ENCODE measurements at regions not wholly inside any gene's neighbourhood (a gene's known extent, or its start where the extent isn't known, plus 50 kb on each side); places are given as distances from the start of the nearest gene placed in this dataset.
"Not testable (repeated sequence)": the region's sequence is repeated elsewhere in the genome, so short reads cannot be mapped to it uniquely, and the experiment has no call there.

DNA sequence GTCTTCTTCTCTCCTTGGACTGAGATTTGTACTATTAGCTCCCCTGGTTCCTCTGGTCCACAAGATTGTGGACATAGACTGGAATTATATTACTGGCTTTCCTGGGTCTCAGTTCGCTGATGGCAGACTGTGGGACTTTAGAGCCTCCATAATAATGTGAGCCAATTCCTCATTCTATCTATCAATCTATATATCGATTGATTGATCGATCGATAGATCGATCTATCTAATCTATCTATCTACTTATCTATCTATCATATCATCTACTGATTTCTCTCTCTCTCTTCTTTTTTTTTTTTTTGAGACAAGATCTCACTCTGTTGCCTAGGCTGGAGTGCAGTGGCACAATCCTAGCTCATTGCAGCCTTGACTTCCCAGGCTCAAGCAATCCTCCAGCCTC lies 51.5 kb upstream of the DDR1 start:
- FAIRE-seq, result no peak

DNA sequence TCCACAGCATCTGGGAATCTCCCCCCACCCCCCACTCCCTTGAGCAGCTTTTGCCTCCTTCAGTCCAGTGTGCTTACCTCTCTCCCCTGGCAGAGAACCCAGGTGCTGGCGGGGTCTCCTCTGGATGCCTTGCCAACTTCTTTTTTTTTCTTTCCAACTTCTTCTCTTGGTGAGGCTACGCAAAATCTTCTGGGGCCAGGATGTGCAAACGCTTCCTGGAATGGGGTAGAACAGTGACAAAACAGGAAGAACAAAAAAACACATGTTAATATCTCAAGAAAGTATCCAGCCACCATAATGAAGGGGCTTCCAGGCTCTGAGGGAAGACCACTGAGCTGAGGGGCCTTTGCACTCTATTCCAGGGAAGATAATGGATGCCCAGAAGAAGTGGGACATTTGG lies 53.9 kb upstream of the DDR1 start:
- DNase-seq (ENCODE audit: insufficient read length, low spot score) (no peak), FAIRE-seq (no peak)

More for the DNA sequence above, 51.5 kb upstream of the DDR1 start:
- no peak for DNase-seq (ENCODE audit: insufficient read length, low spot score)

- FAIRE-seq, result no peak
- no peak for DNase-seq (ENCODE audit: insufficient read length, low spot score)
Observed at GRCh38 chr6:30829639-30830255, 54.6 kb upstream of the DDR1 start.

DNA sequence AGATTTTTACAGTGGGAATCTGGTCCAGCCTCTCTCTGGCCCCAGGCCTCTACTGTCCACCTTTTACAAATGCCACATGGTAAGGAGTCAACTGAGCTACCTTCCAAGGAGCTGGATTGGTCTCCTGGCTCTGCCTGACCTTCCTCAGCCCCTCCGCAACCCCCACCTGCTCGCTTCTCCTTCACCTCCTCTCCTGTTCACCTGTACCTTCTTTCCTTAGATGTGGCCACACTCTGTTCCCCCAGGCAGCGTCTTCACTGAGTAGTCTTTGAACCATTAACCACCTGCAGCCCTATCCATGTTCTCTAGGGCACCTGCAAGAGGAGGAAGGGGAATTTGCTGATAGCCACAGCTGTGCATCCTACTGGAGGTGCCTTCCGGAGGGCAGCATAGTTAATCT lies 55.3 kb upstream of the DDR1 start:
- no peak for FAIRE-seq

GRCh38 chr6:30828027-30828962 lies 56.0 kb upstream of the DDR1 start:
- peak; percentile 51 for FAIRE-seq
- peak; percentile 87 for DNase-seq (ENCODE audit: insufficient read length, low spot score)

More for the DNA sequence above, 55.3 kb upstream of the DDR1 start:
- DNase-seq (ENCODE audit: insufficient read length, low spot score), result no peak

GRCh38 chr6:30826961-30827342 lies 57.4 kb upstream of the DDR1 start:
- FAIRE-seq, result no peak
- no peak for DNase-seq (ENCODE audit: insufficient read length, low spot score)

- DNase-seq (ENCODE audit: insufficient read length, low spot score) (no peak), FAIRE-seq (no peak)
Observed at GRCh38 chr6:30824698-30825097, 59.6 kb upstream of the DDR1 start.

DNA sequence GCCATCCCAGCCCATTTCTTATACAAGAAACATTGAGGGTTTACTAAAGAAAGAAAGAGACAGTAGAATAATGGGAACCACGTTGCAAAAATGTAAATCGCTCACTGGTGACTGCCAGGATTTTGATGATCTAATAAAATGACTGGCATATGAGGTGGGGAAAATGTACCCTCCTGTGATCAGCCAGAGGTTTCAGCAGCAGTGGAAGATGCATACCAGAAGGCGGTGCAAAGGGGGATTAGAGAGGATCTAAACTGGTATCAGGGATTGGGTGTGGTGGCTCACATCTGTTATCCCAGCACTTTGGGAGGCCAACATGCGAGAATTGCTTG lies 60.8 kb upstream of the DDR1 start:
- DNase-seq (ENCODE audit: insufficient read length, low spot score) (no peak), FAIRE-seq (no peak)

- FAIRE-seq, result no peak
Observed at GRCh38 chr6:30821862-30822784, 62.2 kb upstream of the DDR1 start.

GRCh38 chr6:30820193-30820592 lies 64.1 kb upstream of the DDR1 start:
- DNase-seq (ENCODE audit: insufficient read length, low spot score) (peak; percentile 63), FAIRE-seq (no peak)

More at GRCh38 chr6:30821862-30822784, 62.2 kb upstream of the DDR1 start:
- DNase-seq (ENCODE audit: insufficient read length, low spot score), result no peak

DNA sequence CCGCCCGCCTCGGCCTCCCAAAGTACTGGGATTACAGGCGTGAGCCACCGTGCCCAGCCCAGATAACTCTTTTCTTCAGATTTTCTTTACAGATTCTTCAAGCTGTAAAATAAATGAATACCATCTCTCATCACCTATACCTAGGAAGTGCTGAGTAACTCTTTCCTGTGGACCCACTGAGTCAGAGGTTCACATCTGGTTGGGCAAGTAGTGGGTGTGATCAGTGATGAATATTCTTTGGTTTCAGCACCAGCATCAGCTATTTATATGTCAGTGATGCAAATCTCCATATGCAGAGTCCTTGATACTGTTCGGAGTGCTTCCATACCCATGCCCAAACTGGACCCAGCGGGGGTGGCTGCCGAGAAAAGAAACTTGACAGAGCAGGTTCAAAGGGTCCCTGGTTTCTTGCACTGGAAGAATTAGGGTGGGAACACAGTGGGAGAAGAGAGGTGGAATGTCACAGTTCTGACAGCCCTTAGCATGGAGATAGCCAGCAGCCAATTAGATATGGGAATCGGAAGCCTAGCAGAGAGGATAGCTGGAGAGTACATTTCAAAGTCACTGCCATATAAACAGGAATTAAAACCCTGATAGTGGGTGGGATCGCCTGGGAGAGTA lies 64.9 kb upstream of the DDR1 start:
- no peak for FAIRE-seq

GRCh38 chr6:30818391-30818841 lies 65.9 kb upstream of the DDR1 start:
- FAIRE-seq (no peak), DNase-seq (ENCODE audit: insufficient read length, low spot score) (peak; percentile 73)

More for the DNA sequence above, 64.9 kb upstream of the DDR1 start:
- no peak for DNase-seq (ENCODE audit: insufficient read length, low spot score)

GRCh38 chr6:30816791-30817739 lies 67.3 kb upstream of the DDR1 start:
- DNase-seq (ENCODE audit: insufficient read length, low spot score) (no peak), FAIRE-seq (no peak)

DNA sequence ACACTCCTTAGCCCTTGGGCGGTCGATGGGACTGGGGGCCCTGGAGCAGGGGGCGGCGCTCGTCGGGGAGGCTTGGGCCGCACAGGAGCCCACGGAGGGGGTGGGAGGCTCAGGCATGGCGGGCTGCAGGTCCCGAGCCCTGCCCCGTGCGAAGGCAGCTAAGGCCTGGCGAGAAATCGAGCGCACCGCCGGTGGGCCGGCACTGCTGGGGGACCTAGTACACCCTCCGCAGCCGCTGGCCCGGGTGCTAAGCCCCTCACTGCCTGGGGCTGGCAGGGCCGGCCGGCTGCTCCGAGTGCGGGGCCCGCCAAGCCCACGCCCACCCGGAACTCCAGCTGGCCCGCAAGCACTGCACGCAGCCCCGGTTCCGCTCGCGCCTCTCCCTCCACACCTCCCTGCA lies 68.0 kb upstream of the DDR1 start:
- not testable (repeated sequence) for DNase-seq (ENCODE audit: insufficient read length, low spot score); FAIRE-seq

- not testable (repeated sequence) for FAIRE-seq; DNase-seq (ENCODE audit: insufficient read length, low spot score)
Observed at GRCh38 chr6:30815041-30815742, 69.1 kb upstream of the DDR1 start.

DNA sequence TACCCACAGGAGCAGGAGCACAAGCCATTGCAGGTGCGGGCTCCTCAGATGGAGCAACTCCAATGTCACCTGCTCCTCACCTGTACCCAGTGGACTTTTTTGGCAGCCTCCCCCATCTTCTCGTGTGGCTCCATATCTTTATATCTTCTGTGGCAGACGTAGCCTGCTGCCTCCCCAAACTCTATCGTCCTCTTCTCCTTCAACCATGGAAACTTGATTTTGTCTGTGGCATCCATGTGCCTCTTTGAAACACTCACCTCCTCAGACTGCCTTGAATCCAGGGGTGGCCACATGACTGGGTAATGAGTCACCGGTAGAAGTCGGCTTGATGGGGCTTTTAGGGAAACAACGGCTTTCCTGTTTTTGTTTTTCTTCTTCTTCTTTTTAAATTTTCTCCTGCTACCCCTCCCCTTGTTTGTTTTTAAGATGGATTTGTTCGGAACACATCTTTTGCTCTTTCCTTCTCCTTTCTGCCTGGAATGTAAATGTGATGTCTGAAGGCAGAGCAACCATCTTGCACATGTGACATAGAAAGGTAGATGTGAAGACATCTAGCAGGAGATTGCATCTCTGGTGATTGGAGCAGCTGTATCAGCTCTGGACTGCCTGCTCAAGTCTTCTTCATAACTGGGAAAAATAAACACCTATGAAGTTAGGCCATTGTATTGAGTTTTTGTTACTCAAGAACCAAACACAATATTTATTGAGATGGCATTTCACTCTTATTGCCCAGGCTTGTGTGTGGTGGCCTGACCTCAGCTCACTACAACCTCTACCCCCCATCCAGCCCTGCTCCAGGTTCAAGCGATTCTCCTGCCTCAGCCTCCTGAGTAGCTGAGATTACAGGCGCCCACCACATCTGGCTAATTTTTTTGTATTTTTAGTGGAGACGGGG lies 69.9 kb upstream of the DDR1 start:
- DNase-seq (ENCODE audit: insufficient read length, low spot score) (peak; percentile 81), FAIRE-seq (peak; percentile 65)

GRCh38 chr6:30813631-30814145 lies 69.3 kb upstream of the IER3 start:
- no peak for FAIRE-seq
- DNase-seq (ENCODE audit: insufficient read length, low spot score), result no peak

Data from HTR-8/SVneo (cell line).